ENCODE measurements at regions not wholly inside any gene's neighbourhood (a gene's known extent, or its start where the extent isn't known, plus 50 kb on each side); places are given as distances from the start of the nearest gene placed in this dataset.
"Not testable (repeated sequence)": the region's sequence is repeated elsewhere in the genome, so short reads cannot be mapped to it uniquely, and the experiment has no call there.

- no peak for DNase-seq (ENCODE audit: low read depth)
- H3K4me3 ChIP-seq (ENCODE audit: low read depth, low read length): no peak overlapping the region
Observed at GRCh38 chr18:67179726-67180125, 336.8 kb downstream of the DSEL start.

- DNase-seq (ENCODE audit: low read depth): no peak
- H3K4me3 ChIP-seq (ENCODE audit: low read depth, low read length): no peak overlapping the region
Observed at GRCh38 chr18:67159662-67160061, 356.9 kb downstream of the DSEL start.

GRCh38 chr18:67154979-67155378, 361.5 kb downstream of the DSEL start:
- no peak for DNase-seq (ENCODE audit: low read depth)
- no peak overlapping the region for H3K4me3 ChIP-seq (ENCODE audit: low read depth, low read length)

GRCh38 chr18:67151366-67151765, 365.2 kb downstream of the DSEL start:
- H3K4me3 ChIP-seq (ENCODE audit: low read depth, low read length): no peak overlapping the region
- DNase-seq (ENCODE audit: low read depth): no peak

GRCh38 chr18:67145586-67146292, 370.8 kb downstream of the DSEL start:
- no peak for DNase-seq (ENCODE audit: low read depth)

GRCh38 chr18:67144329-67144728, 372.2 kb downstream of the DSEL start:
- no peak for DNase-seq (ENCODE audit: low read depth)
- H3K4me3 ChIP-seq (ENCODE audit: low read depth, low read length): no peak overlapping the region

More at GRCh38 chr18:67145586-67146292, 370.8 kb downstream of the DSEL start:
- no peak overlapping the region for H3K4me3 ChIP-seq (ENCODE audit: low read depth, low read length)

GRCh38 chr18:67143028-67143427, 373.5 kb downstream of the DSEL start:
- DNase-seq (ENCODE audit: low read depth): no peak
- H3K4me3 ChIP-seq (ENCODE audit: low read depth, low read length): no peak overlapping the region

GRCh38 chr18:67142604-67143003, 373.9 kb downstream of the DSEL start:
- no peak overlapping the region for H3K4me3 ChIP-seq (ENCODE audit: low read depth, low read length)
- no peak for DNase-seq (ENCODE audit: low read depth)

- DNase-seq (ENCODE audit: low read depth): no peak
- no peak overlapping the region for H3K4me3 ChIP-seq (ENCODE audit: low read depth, low read length)
Observed at GRCh38 chr18:67140495-67140894, 376.0 kb downstream of the DSEL start.

GRCh38 chr18:67139899-67140298, 376.6 kb downstream of the DSEL start:
- no peak overlapping the region for H3K4me3 ChIP-seq (ENCODE audit: low read depth, low read length)
- no peak for DNase-seq (ENCODE audit: low read depth)

GRCh38 chr18:67135981-67136380, 380.5 kb downstream of the DSEL start:
- DNase-seq (ENCODE audit: low read depth): no peak
- H3K4me3 ChIP-seq (ENCODE audit: low read depth, low read length): no peak overlapping the region

- DNase-seq (ENCODE audit: low read depth): no peak
Observed at GRCh38 chr18:67134911-67135310, 381.6 kb downstream of the DSEL start.

GRCh38 chr18:67133669-67134068, 382.9 kb downstream of the DSEL start:
- no peak for DNase-seq (ENCODE audit: low read depth)
- no peak overlapping the region for H3K4me3 ChIP-seq (ENCODE audit: low read depth, low read length)

More at GRCh38 chr18:67134911-67135310, 381.6 kb downstream of the DSEL start:
- H3K4me3 ChIP-seq (ENCODE audit: low read depth, low read length): no peak overlapping the region

GRCh38 chr18:67132919-67133318, 383.6 kb downstream of the DSEL start:
- no peak for DNase-seq (ENCODE audit: low read depth)

GRCh38 chr18:67131498-67131897, 385.0 kb downstream of the DSEL start:
- no peak for DNase-seq (ENCODE audit: low read depth)
- H3K4me3 ChIP-seq (ENCODE audit: low read depth, low read length): no peak overlapping the region

More at GRCh38 chr18:67132919-67133318, 383.6 kb downstream of the DSEL start:
- H3K4me3 ChIP-seq (ENCODE audit: low read depth, low read length): no peak overlapping the region

- DNase-seq (ENCODE audit: low read depth); H3K4me3 ChIP-seq (ENCODE audit: low read depth, low read length): not testable (repeated sequence)
Observed at GRCh38 chr18:67126751-67127150, 389.8 kb downstream of the DSEL start.

GRCh38 chr18:67123901-67124300, 392.6 kb downstream of the DSEL start:
- no peak overlapping the region for H3K4me3 ChIP-seq (ENCODE audit: low read depth, low read length)

GRCh38 chr18:67117804-67118203, 398.7 kb downstream of the DSEL start:
- no peak for DNase-seq (ENCODE audit: low read depth)

More at GRCh38 chr18:67123901-67124300, 392.6 kb downstream of the DSEL start:
- DNase-seq (ENCODE audit: low read depth): no peak

GRCh38 chr18:67109535-67109934, 407.0 kb downstream of the DSEL start:
- no peak overlapping the region for H3K4me3 ChIP-seq (ENCODE audit: low read depth, low read length)
- DNase-seq (ENCODE audit: low read depth): no peak

More at GRCh38 chr18:67117804-67118203, 398.7 kb downstream of the DSEL start:
- no peak overlapping the region for H3K4me3 ChIP-seq (ENCODE audit: low read depth, low read length)

GRCh38 chr18:67108894-67109293, 407.6 kb downstream of the DSEL start:
- DNase-seq (ENCODE audit: low read depth): no peak
- no peak overlapping the region for H3K4me3 ChIP-seq (ENCODE audit: low read depth, low read length)

GRCh38 chr18:67104700-67105284, 411.7 kb downstream of the DSEL start:
- no peak overlapping the region for H3K4me3 ChIP-seq (ENCODE audit: low read depth, low read length)
- DNase-seq (ENCODE audit: low read depth): peak; percentile 48

All from skeletal muscle cell (primary cell).